Progenitor cell of endocrine pancreas (in vitro differentiated cells): ENCODE measurements at regions not wholly inside any gene's neighbourhood (a gene's known extent, or its start where the extent isn't known, plus 50 kb on each side); places are given as distances from the start of the nearest gene placed in this dataset.

Experiments
- DNase-seq: peaks from one replicate; pipeline ENCODE4 v3.0.0; 2021; ENCODE audit warnings: low spot score; ENCODE audit not compliant: unreplicated experiment
- H3K27ac Mint-ChIP-seq: 2 replicates; pipeline ENCODE4 v1.8.0; 2021; ENCODE audit warnings: mild to moderate bottlenecking, moderate library complexity, mixed read lengths
- H3K27me3 Mint-ChIP-seq: 2 replicates; pipeline ENCODE4 v1.8.0; 2021; ENCODE audit warnings: mixed read lengths
- H3K36me3 Mint-ChIP-seq: 2 replicates; pipeline ENCODE4 v1.8.0; 2022; ENCODE audit warnings: mixed read lengths; ENCODE audit not compliant: insufficient read depth
- H3K4me1 Mint-ChIP-seq: 2 replicates; pipeline ENCODE4 v1.8.0; 2021; ENCODE audit warnings: low read depth, mixed read lengths
- H3K4me3 Mint-ChIP-seq: 2 replicates; pipeline ENCODE4 v1.8.0; 2021; ENCODE audit warnings: low read depth, mild to moderate bottlenecking, moderate library complexity, mixed read lengths
- H3K9me3 Mint-ChIP-seq: 2 replicates; pipeline ENCODE4 v1.8.0; 2021; ENCODE audit warnings: low read depth, mixed read lengths
- CTCF ChIP-seq: fragments of 200-600 bp; sonication (generic); IDR thresholded peaks from one replicate; pipeline ENCODE4 v1.5.0; 2021; ENCODE audit warnings: antibody characterized with exemption, mild to moderate bottlenecking; ENCODE audit not compliant: unreplicated experiment

- Mint-ChIP-seq H3K4me3 (no peak overlapping the region), H3K9me3 (no peaks in the 10 kb centered on the region), H3K4me1 (no peaks in the 10 kb centered on the region), H3K27ac (no peak overlapping the region), H3K36me3 (no peaks in the 10 kb centered on the region), H3K27me3 (no peaks in the 10 kb centered on the region)
- TF ChIP-seq CTCF, result no peak
- DNase-seq, result no peak
These were observed 393.9 kb upstream of the MAF start for GRCh38 chr16:79994418-79994817.

- Mint-ChIP-seq H3K27me3 (no peaks in the 10 kb centered on the region), H3K9me3 (no peaks in the 10 kb centered on the region)
These were observed 393.2 kb upstream of the MAF start for GRCh38 chr16:79993629-79994209.

GRCh38 chr16:79991969-79992368 lies 391.4 kb upstream of the MAF start:
- H3K27ac Mint-ChIP-seq, result no peak overlapping the region
- no peaks in the 10 kb centered on the region for H3K27me3 Mint-ChIP-seq
- peaks cover 2% of the 10 kb centered on the region for H3K4me1 Mint-ChIP-seq
- no peaks in the 10 kb centered on the region for H3K36me3 Mint-ChIP-seq
- H3K9me3 Mint-ChIP-seq, result peaks cover 3% of the 10 kb centered on the region
- TF ChIP-seq CTCF, result no peak
- DNase-seq, result no peak
- H3K4me3 Mint-ChIP-seq, result no peak overlapping the region

More at GRCh38 chr16:79993629-79994209, 393.2 kb upstream of the MAF start:
- no peak for DNase-seq
- no peak overlapping the region for H3K27ac Mint-ChIP-seq
- H3K4me1 Mint-ChIP-seq, result peaks cover under 1% of the 10 kb centered on the region
- H3K4me3 Mint-ChIP-seq, result no peak overlapping the region
- no peak for TF ChIP-seq CTCF
- no peaks in the 10 kb centered on the region for H3K36me3 Mint-ChIP-seq

GRCh38 chr16:79988721-79989220 lies 388.2 kb upstream of the MAF start:
- Mint-ChIP-seq H3K4me3 (no peak overlapping the region), H3K4me1 (peaks cover 2% of the 10 kb centered on the region), H3K9me3 (peaks cover 3% of the 10 kb centered on the region), H3K36me3 (no peaks in the 10 kb centered on the region), H3K27me3 (no peaks in the 10 kb centered on the region), H3K27ac (no peak overlapping the region)
- no peak for DNase-seq
- no peak for TF ChIP-seq CTCF

GRCh38 chr16:79988089-79988488 lies 387.6 kb upstream of the MAF start:
- Mint-ChIP-seq H3K27ac (peak overlapping the region; percentile 7), H3K9me3 (peaks cover 3% of the 10 kb centered on the region), H3K4me3 (no peak overlapping the region), H3K36me3 (no peaks in the 10 kb centered on the region), H3K27me3 (no peaks in the 10 kb centered on the region), H3K4me1 (peaks cover 2% of the 10 kb centered on the region)
- no peak for DNase-seq
- TF ChIP-seq CTCF, result no peak
